H9 (cell line): ENCODE measurements at regions not wholly inside any gene's neighbourhood (a gene's known extent, or its start where the extent isn't known, plus 50 kb on each side); places are given as distances from the start of the nearest gene placed in this dataset.
"Not testable (repeated sequence)": the region's sequence is repeated elsewhere in the genome, so short reads cannot be mapped to it uniquely, and the experiment has no call there.

Experiments
- DNase-seq: peaks from one replicate; pipeline ENCODE4 v3.0.0-alpha.2; 2017
- H2AFZ ChIP-seq: one replicate; pipeline ENCODE4 v1.6.1; 2013; ENCODE audit warnings: mild to moderate bottlenecking, low read length, control low read depth, moderate library complexity
- H2AK5ac ChIP-seq: 2 replicates; pipeline ENCODE4 v1.6.1; 2013; ENCODE audit warnings: low read length, control low read depth, mixed read lengths; ENCODE audit not compliant: insufficient read length
- H2BK120ac ChIP-seq: one replicate; pipeline ENCODE4 v1.6.1; 2013; ENCODE audit warnings: low read depth, mild to moderate bottlenecking, low read length, control low read depth, inconsistent platforms; ENCODE audit not compliant: poor library complexity, severe bottlenecking
- H2BK12ac ChIP-seq: 2 replicates; pipeline ENCODE4 v1.6.1; 2013; ENCODE audit warnings: low read length, control low read depth, mixed read lengths, low read depth; ENCODE audit not compliant: insufficient read length
- H2BK15ac ChIP-seq: 2 replicates; pipeline ENCODE4 v1.6.1; 2013; ENCODE audit warnings: low read depth, low read length, control low read depth
- H2BK20ac ChIP-seq: one replicate; pipeline ENCODE4 v1.6.1; 2013; ENCODE audit warnings: low read depth, mild to moderate bottlenecking, low read length, control low read depth, inconsistent platforms; ENCODE audit not compliant: poor library complexity, severe bottlenecking
- H2BK5ac ChIP-seq: 2 replicates; pipeline ENCODE4 v1.6.1; 2013; ENCODE audit warnings: low read length, control low read depth, mixed read lengths; ENCODE audit not compliant: insufficient read length
- H3K14ac ChIP-seq: 2 replicates; pipeline ENCODE4 v1.6.1; 2013; ENCODE audit warnings: low read length, control low read depth; ENCODE audit not compliant: insufficient read depth
- H3K18ac ChIP-seq: 2 replicates; pipeline ENCODE4 v1.6.1; 2013; ENCODE audit warnings: low read depth, mild to moderate bottlenecking, mixed read lengths, low read length, control low read depth; ENCODE audit not compliant: insufficient read length
- H3K23ac ChIP-seq: 2 replicates; pipeline ENCODE4 v1.6.1; 2013; ENCODE audit warnings: low read length, control low read depth, mixed read lengths, low read depth; ENCODE audit not compliant: insufficient read length
- H3K23me2 ChIP-seq: 2 replicates; pipeline ENCODE4 v1.6.1; 2013; ENCODE audit warnings: low read depth, mild to moderate bottlenecking, mixed read lengths, low read length, control low read depth; ENCODE audit not compliant: insufficient read length, poor library complexity, severe bottlenecking
- H3K27ac ChIP-seq: 2 replicates; pipeline ENCODE4 v1.5.1; 2013; ENCODE audit warnings: low read length, control low read depth, mixed read lengths, low read depth; ENCODE audit not compliant: insufficient read length
- H3K27me3 ChIP-seq: 2 replicates; pipeline ENCODE4 v1.6.1; 2013; ENCODE audit warnings: low read length, control low read depth, inconsistent platforms; ENCODE audit not compliant: insufficient read depth
- H3K4ac ChIP-seq: 2 replicates; pipeline ENCODE4 v1.6.1; 2013; ENCODE audit warnings: low read depth, mild to moderate bottlenecking, control low read depth, inconsistent platforms, low read length, moderate library complexity
- H3K4me1 ChIP-seq: 2 replicates; pipeline ENCODE4 v1.6.1; 2013; ENCODE audit warnings: low read length, control low read depth, inconsistent platforms; ENCODE audit not compliant: insufficient read depth
- H3K4me2 ChIP-seq: 2 replicates; pipeline ENCODE4 v1.6.1; 2013; ENCODE audit warnings: low read length, control low read depth, mixed read lengths; ENCODE audit not compliant: insufficient read length, insufficient read depth
- H3K56ac ChIP-seq: 2 replicates; pipeline ENCODE4 v1.6.1; 2013; ENCODE audit warnings: low read depth, mild to moderate bottlenecking, mixed read lengths, low read length, control low read depth; ENCODE audit not compliant: insufficient read length
- H3K79me1 ChIP-seq: 2 replicates; pipeline ENCODE4 v1.6.1; 2013; ENCODE audit warnings: low read depth, mild to moderate bottlenecking, moderate library complexity, low read length, control low read depth, inconsistent platforms; ENCODE audit not compliant: insufficient read depth, poor library complexity, severe bottlenecking
- H3K79me2 ChIP-seq: 2 replicates; pipeline ENCODE4 v1.6.1; 2013; ENCODE audit warnings: low read length, control low read depth, inconsistent platforms; ENCODE audit not compliant: insufficient read depth
- H3K9ac ChIP-seq: 2 replicates; pipeline ENCODE4 v1.6.1; 2013; ENCODE audit warnings: low read length, control low read depth, mixed read lengths; ENCODE audit not compliant: insufficient read length; ENCODE audit errors: extremely low read depth
- H3K9me3 ChIP-seq: one replicate; pipeline ENCODE4 v1.6.1; 2013; ENCODE audit warnings: low read depth, low read length, inconsistent platforms; ENCODE audit not compliant: control insufficient read depth
- H3T11ph ChIP-seq: one replicate; pipeline ENCODE4 v1.6.1; 2013; ENCODE audit warnings: mild to moderate bottlenecking, low read length, control low read depth, inconsistent platforms
- H4K20me1 ChIP-seq: one replicate; pipeline ENCODE4 v1.6.1; 2013; ENCODE audit not compliant: control insufficient read depth, insufficient read length, insufficient read depth
- H4K5ac ChIP-seq: 2 replicates; pipeline ENCODE4 v1.6.1; 2013; ENCODE audit warnings: low read depth, mild to moderate bottlenecking, mixed read lengths, low read length, control low read depth; ENCODE audit not compliant: insufficient read length
- H4K8ac ChIP-seq: replicated peaks from 2 replicates; pipeline ENCODE4 v1.6.1; 2013; ENCODE audit warnings: low read length, control low read depth, mixed read lengths, low read depth; ENCODE audit not compliant: insufficient read length
- H4K91ac ChIP-seq: 2 replicates; pipeline ENCODE4 v1.6.1; 2013; ENCODE audit warnings: low read depth, mild to moderate bottlenecking, moderate library complexity, mixed read lengths, low read length, control low read depth; ENCODE audit not compliant: insufficient read length
- H3K27ac Mint-ChIP-seq, 3 experiments: 2 replicates in 2 of 3; 3 replicates in 1 of 3; pipeline ENCODE4 v1.8.0; 2020 to 2021; ENCODE audit warnings: mixed read lengths in 3 of 3, mild to moderate bottlenecking in 1 of 3, moderate library complexity in 1 of 3
- H3K27me3 Mint-ChIP-seq: 2 replicates; pipeline ENCODE4 v1.8.0; 2021; ENCODE audit warnings: low read depth, mild to moderate bottlenecking, moderate library complexity, mixed read lengths
- H3K36me3 Mint-ChIP-seq, 3 experiments: 2 replicates in 2 of 3; 3 replicates in 1 of 3; pipeline ENCODE4 v1.8.0; 2020 to 2021; ENCODE audit warnings: low read depth in 3 of 3, mixed read lengths in 3 of 3; ENCODE audit not compliant: insufficient read depth in 1 of 3
- H3K4me1 Mint-ChIP-seq, 2 experiments: 2 replicates each; pipeline ENCODE4 v1.8.0; 2020; ENCODE audit warnings: mixed read lengths in 2 of 2
- H3K4me3 Mint-ChIP-seq, 2 experiments: 2 replicates in 1 of 2; 3 replicates in 1 of 2; pipeline ENCODE4 v1.8.0; 2020 to 2021; ENCODE audit warnings: mild to moderate bottlenecking in 2 of 2, mixed read lengths in 2 of 2, moderate library complexity in 1 of 2
- H3K9me3 Mint-ChIP-seq, 2 experiments: 2 replicates in 1 of 2; 3 replicates in 1 of 2; pipeline ENCODE4 v1.8.0; 2020; ENCODE audit warnings: mild to moderate bottlenecking in 2 of 2, mixed read lengths in 2 of 2, moderate library complexity in 1 of 2
- CTCF ChIP-seq: fragments of 200-600 bp; sonication (generic); conservative IDR thresholded peaks from 3 replicates; pipeline ENCODE4 v1.8.0; 2021; ENCODE audit warnings: antibody characterized with exemption, mild to moderate bottlenecking
- WGBS: extraction: QIAGEN DNeasy Blood & Tissue Kit; methylation state at CpG from one replicate; pipeline ENCODE4 v1.1.7; 2013; ENCODE audit warnings: missing lambda C conversion rate, low lambda C conversion rate, mixed read lengths; ENCODE audit not compliant: insufficient read length; ENCODE audit errors: extremely low coverage; 5-methylcytosine and 5-hydroxymethylcytosine counted together

- no peak overlapping the region for H4K5ac ChIP-seq
- H4K8ac ChIP-seq: no peak overlapping the region
- no peaks in the 10 kb centered on the region for H3K79me2 ChIP-seq
- peaks cover 13% of the 10 kb centered on the region for H3K9me3 ChIP-seq
- H3K4me1 Mint-ChIP-seq: no peaks in the 10 kb centered on the region; a peak in 2 of 4 replicates
- no peaks in the 10 kb centered on the region for H3K27me3 Mint-ChIP-seq
- no peak for TF ChIP-seq CTCF
- no peaks in the 10 kb centered on the region for H3K23me2 ChIP-seq
- H4K20me1 ChIP-seq: no peaks in the 10 kb centered on the region
- H3K27ac Mint-ChIP-seq: no peak overlapping the region; a peak in 1 of 7 replicates
- no peak overlapping the region for H2BK5ac ChIP-seq
- H2BK15ac ChIP-seq: no peak overlapping the region
- no peaks in the 10 kb centered on the region for H3K79me1 ChIP-seq
- H2AFZ ChIP-seq: no peak overlapping the region
- no peak overlapping the region for H4K91ac ChIP-seq
- H3K36me3 Mint-ChIP-seq: peaks cover 21 to 37% (median 28%) of the 10 kb centered on the region in 3 experiments
- H3K23ac ChIP-seq: no peak overlapping the region
- 100% methylated on average over 2 of the region's 7 CpGs for WGBS
- no peak overlapping the region for H3K9ac ChIP-seq
- H3K9me3 Mint-ChIP-seq: peaks cover 27 to 31% of the 10 kb centered on the region in 2 experiments
- no peak for DNase-seq
- no peak overlapping the region for H3K4me2 ChIP-seq
- no peak overlapping the region for H3K27ac ChIP-seq
- H3T11ph ChIP-seq: no peak overlapping the region
- H2BK20ac ChIP-seq: no peak overlapping the region
- H2BK12ac ChIP-seq: no peak overlapping the region
- no peak overlapping the region for H2AK5ac ChIP-seq
- H3K56ac ChIP-seq: no peak overlapping the region
- H3K4me1 ChIP-seq: no peaks in the 10 kb centered on the region
- no peak overlapping the region for H3K4ac ChIP-seq
- no peak overlapping the region for H3K18ac ChIP-seq
- H3K27me3 ChIP-seq: no peaks in the 10 kb centered on the region
- no peak overlapping the region for H3K14ac ChIP-seq
- H3K4me3 Mint-ChIP-seq: no peak overlapping the region
- no peak overlapping the region for H2BK120ac ChIP-seq
Observed at GRCh38 chr18:39311111-39311712, 1745.6 kb upstream of the CELF4 start.

- H3K4me1 ChIP-seq, H3K4ac ChIP-seq, H3K27me3 Mint-ChIP-seq, H2AFZ ChIP-seq, H2BK20ac ChIP-seq, H3K4me3 Mint-ChIP-seq, H3K27ac Mint-ChIP-seq, H3K27ac ChIP-seq, H3K79me1 ChIP-seq, H3K9ac ChIP-seq, H3K23ac ChIP-seq, H4K91ac ChIP-seq, H3K14ac ChIP-seq, DNase-seq, H2BK120ac ChIP-seq, H2AK5ac ChIP-seq, H3K4me1 Mint-ChIP-seq, H3K23me2 ChIP-seq, H3K4me2 ChIP-seq, H3K56ac ChIP-seq, H2BK15ac ChIP-seq, H3T11ph ChIP-seq, H2BK12ac ChIP-seq, H4K8ac ChIP-seq, H4K20me1 ChIP-seq, H3K18ac ChIP-seq, H4K5ac ChIP-seq, H3K79me2 ChIP-seq, H2BK5ac ChIP-seq, H3K27me3 ChIP-seq: not testable (repeated sequence)
- peaks cover 27 to 31% of the 10 kb centered on the region in 2 experiments for H3K9me3 Mint-ChIP-seq
- WGBS: no CpG with 5 or more reads among the region's 36 CpGs
- H3K9me3 ChIP-seq: peaks cover 13% of the 10 kb centered on the region
- peaks cover 21 to 37% (median 28%) of the 10 kb centered on the region in 3 experiments for H3K36me3 Mint-ChIP-seq
Observed at GRCh38 chr18:39308931-39309521, 1743.4 kb upstream of the CELF4 start.
